Fibroblast of lung (primary cell): ENCODE measurements at regions not wholly inside any gene's neighbourhood (a gene's known extent, or its start where the extent isn't known, plus 50 kb on each side); places are given as distances from the start of the nearest gene placed in this dataset.

ENCODE experiments used
- DNase-seq, 2 donors: peaks; one replicate each; pipeline versions ENCODE4 v3.0.0 to v3.0.0-alpha.2; 2010; ENCODE audit warnings: low read depth in 2 of 2
- H2AFZ ChIP-seq: 2 replicates; pipeline ENCODE4 v1.5.1; 2012; ENCODE audit warnings: low read length, control low read depth, inconsistent platforms
- H3K27ac ChIP-seq: 2 replicates; pipeline ENCODE4 v1.5.1; 2011; ENCODE audit warnings: low read length, control low read depth; ENCODE audit not compliant: insufficient read depth
- H3K27me3 ChIP-seq: 2 replicates; pipeline ENCODE4 v1.5.1; 2011; ENCODE audit warnings: mild to moderate bottlenecking, low read length; ENCODE audit not compliant: control insufficient read depth, insufficient read depth
- H3K36me3 ChIP-seq: 2 replicates; pipeline ENCODE4 v1.5.1; 2011; ENCODE audit warnings: low read length; ENCODE audit not compliant: control insufficient read depth, insufficient read depth
- H3K4me1 ChIP-seq: 2 replicates; pipeline ENCODE4 v1.5.1; 2011; ENCODE audit warnings: low read length; ENCODE audit not compliant: control insufficient read depth, insufficient read depth; ENCODE audit errors: extremely low read depth
- H3K4me2 ChIP-seq: 2 replicates; pipeline ENCODE4 v1.5.1; 2011; ENCODE audit warnings: low read length, control low read depth; ENCODE audit not compliant: insufficient read depth; ENCODE audit errors: extremely low read depth
- H3K4me3 ChIP-seq, 4 experiments: fragments of 200-600 bp in 1 of 4; sonication (generic) in 1 of 4; replicated peaks in 1 of 4; 2 replicates each; pipeline ENCODE4 v1.5.1; 2011 to 2016; ENCODE audit warnings: low read length in 4 of 4, low read depth in 3 of 4, mild to moderate bottlenecking in 3 of 4, control low read depth in 2 of 4, inconsistent platforms in 1 of 4, mixed read lengths in 1 of 4; ENCODE audit not compliant: insufficient read depth in 1 of 4; ENCODE audit errors: control extremely low read depth in 1 of 4
- H3K79me2 ChIP-seq: 2 replicates; pipeline ENCODE4 v1.5.1; 2012; ENCODE audit warnings: mild to moderate bottlenecking, low read length, inconsistent platforms; ENCODE audit not compliant: control insufficient read depth, insufficient read depth
- H3K9ac ChIP-seq: 2 replicates; pipeline ENCODE4 v1.5.1; 2011; ENCODE audit warnings: mild to moderate bottlenecking, low read length, control low read depth; ENCODE audit not compliant: insufficient read depth
- H3K9me3 ChIP-seq: 2 replicates; pipeline ENCODE4 v1.5.1; 2012; ENCODE audit warnings: low read depth, low read length; ENCODE audit not compliant: control insufficient read depth, insufficient read depth
- H4K20me1 ChIP-seq: 2 replicates; pipeline ENCODE4 v1.5.1; 2011; ENCODE audit warnings: low read length; ENCODE audit not compliant: control insufficient read depth, insufficient read depth; ENCODE audit errors: extremely low read depth
- CTCF ChIP-seq, 2 donors: IDR thresholded peaks in 1 of 2; conservative IDR thresholded peaks in 1 of 2; 1 replicate in 1 of 2; 2 replicates in 1 of 2; pipeline ENCODE4 v1.5.1; 2011 to 2012; ENCODE audit warnings: low read length in 2 of 2, control low read depth in 1 of 2, inconsistent platforms in 1 of 2, low read depth in 1 of 2, mild to moderate bottlenecking in 1 of 2
- EZH2 ChIP-seq: IDR thresholded peaks from 2 replicates; pipeline ENCODE4 v1.5.1; 2012; ENCODE audit warnings: low read length, control low read depth, mild to moderate bottlenecking; ENCODE audit errors: missing control alignments

- no peak overlapping the region for H3K4me3 ChIP-seq
- no peak overlapping the region for H3K4me2 ChIP-seq
- TF ChIP-seq CTCF (conservative IDR thresholded peaks at IDR 0.05 in 1 of 2, IDR thresholded peaks at IDR 0.05 in 1 of 2; ENCODE audit: low read depth in 1 of 2, low read length in 2 of 2) (no peak), EZH2 (no peak)
- peak in 1 of 2 donors; percentile 23 for DNase-seq
- H3K9ac ChIP-seq: no peak overlapping the region
- H3K4me1 ChIP-seq: peaks cover 1% of the 10 kb centered on the region
- no peaks in the 10 kb centered on the region for H3K79me2 ChIP-seq
- H3K27me3 ChIP-seq: no peaks in the 10 kb centered on the region
- no peaks in the 10 kb centered on the region for H4K20me1 ChIP-seq
- H3K27ac ChIP-seq: no peak overlapping the region
- H2AFZ ChIP-seq: no peak overlapping the region
- H3K9me3 ChIP-seq: no peaks in the 10 kb centered on the region
- H3K36me3 ChIP-seq: no peaks in the 10 kb centered on the region
These were observed 99.0 kb upstream of the PDE1C start for GRCh38 chr7:32169228-32169627.

GRCh38 chr7:32167815-32168214, 97.6 kb upstream of the PDE1C start:
- Histone ChIP-seq H3K4me2 (no peak overlapping the region), H3K4me1 (peaks cover 4% of the 10 kb centered on the region), H4K20me1 (no peaks in the 10 kb centered on the region), H3K27me3 (no peaks in the 10 kb centered on the region), H3K36me3 (no peaks in the 10 kb centered on the region), H3K9ac (no peak overlapping the region), H2AFZ (no peak overlapping the region), H3K27ac (no peak overlapping the region), H3K79me2 (no peaks in the 10 kb centered on the region), H3K4me3 (no peak overlapping the region), H3K9me3 (no peaks in the 10 kb centered on the region)
- DNase-seq: no peak
- TF ChIP-seq CTCF (conservative IDR thresholded peaks at IDR 0.05 in 1 of 2, IDR thresholded peaks at IDR 0.05 in 1 of 2; ENCODE audit: low read depth in 1 of 2, low read length in 2 of 2): no peak
- TF ChIP-seq EZH2: no peak

GRCh38 chr7:32167256-32167655, 97.0 kb upstream of the PDE1C start:
- H3K4me1 ChIP-seq: peaks cover 9% of the 10 kb centered on the region
- H3K9me3 ChIP-seq: no peaks in the 10 kb centered on the region
- no peaks in the 10 kb centered on the region for H4K20me1 ChIP-seq
- TF ChIP-seq EZH2: no peak
- no peak for TF ChIP-seq CTCF (conservative IDR thresholded peaks at IDR 0.05 in 1 of 2, IDR thresholded peaks at IDR 0.05 in 1 of 2; ENCODE audit: low read depth in 1 of 2, low read length in 2 of 2)
- no peak overlapping the region for H3K4me2 ChIP-seq
- no peak overlapping the region for H3K27ac ChIP-seq
- no peak overlapping the region for H3K4me3 ChIP-seq
- H3K36me3 ChIP-seq: no peaks in the 10 kb centered on the region
- DNase-seq: peak in 1 of 2 donors; percentile 10
- no peaks in the 10 kb centered on the region for H3K79me2 ChIP-seq
- H3K27me3 ChIP-seq: no peaks in the 10 kb centered on the region
- no peak overlapping the region for H2AFZ ChIP-seq
- no peak overlapping the region for H3K9ac ChIP-seq
